Tibial nerve (tissue), 3 donors: ENCODE measurements at regions not wholly inside any gene's neighbourhood (a gene's known extent, or its start where the extent isn't known, plus 50 kb on each side); places are given as distances from the start of the nearest gene placed in this dataset.

ENCODE experiments used
- POLR2A ChIP-seq, 2 donors: fragments of 450-650 bp; IDR thresholded peaks; one replicate each; pipeline ENCODE4 v1.6.1; 2017; ENCODE audit warnings: antibody characterized with exemption in 2 of 2, mild to moderate bottlenecking in 2 of 2, moderate library complexity in 2 of 2
- TF ChIP-seq, protein P1 (sequence below), 5 experiments: fragments of 200-600 bp in 3 of 5; fragments of 450-650 bp in 2 of 5; sonication (generic) in 3 of 5; IDR thresholded peaks; one replicate each; pipeline ENCODE4 v1.5.1; 2016 to 2019; ENCODE audit warnings: antibody characterized with exemption in 5 of 5, mild to moderate bottlenecking in 3 of 5, moderate library complexity in 2 of 5

DNA sequence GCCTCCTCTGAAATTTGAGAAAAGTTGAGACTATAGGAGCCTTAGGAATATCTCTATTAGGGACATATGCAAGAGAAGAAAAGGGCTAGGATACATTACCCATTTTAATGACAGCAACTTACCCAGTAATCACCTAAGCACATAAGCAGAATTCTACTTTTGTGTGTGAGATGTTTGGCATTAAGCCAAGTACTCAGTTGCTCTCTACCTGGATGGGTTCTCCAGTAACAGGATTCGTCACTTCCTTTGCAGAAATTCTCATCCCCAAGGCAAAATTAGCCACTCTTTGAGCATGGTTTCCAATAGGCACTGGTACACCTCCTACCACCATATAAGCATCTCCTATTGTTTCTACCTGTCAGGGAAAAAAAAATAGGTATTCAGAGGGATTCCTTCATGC is 95.1 kb downstream of the C13orf42 start:
- TF ChIP-seq, protein P1, sequence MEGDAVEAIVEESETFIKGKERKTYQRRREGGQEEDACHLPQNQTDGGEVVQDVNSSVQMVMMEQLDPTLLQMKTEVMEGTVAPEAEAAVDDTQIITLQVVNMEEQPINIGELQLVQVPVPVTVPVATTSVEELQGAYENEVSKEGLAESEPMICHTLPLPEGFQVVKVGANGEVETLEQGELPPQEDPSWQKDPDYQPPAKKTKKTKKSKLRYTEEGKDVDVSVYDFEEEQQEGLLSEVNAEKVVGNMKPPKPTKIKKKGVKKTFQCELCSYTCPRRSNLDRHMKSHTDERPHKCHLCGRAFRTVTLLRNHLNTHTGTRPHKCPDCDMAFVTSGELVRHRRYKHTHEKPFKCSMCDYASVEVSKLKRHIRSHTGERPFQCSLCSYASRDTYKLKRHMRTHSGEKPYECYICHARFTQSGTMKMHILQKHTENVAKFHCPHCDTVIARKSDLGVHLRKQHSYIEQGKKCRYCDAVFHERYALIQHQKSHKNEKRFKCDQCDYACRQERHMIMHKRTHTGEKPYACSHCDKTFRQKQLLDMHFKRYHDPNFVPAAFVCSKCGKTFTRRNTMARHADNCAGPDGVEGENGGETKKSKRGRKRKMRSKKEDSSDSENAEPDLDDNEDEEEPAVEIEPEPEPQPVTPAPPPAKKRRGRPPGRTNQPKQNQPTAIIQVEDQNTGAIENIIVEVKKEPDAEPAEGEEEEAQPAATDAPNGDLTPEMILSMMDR (IDR thresholded peaks at IDR 0.05): no peak
- TF ChIP-seq POLR2A (IDR thresholded peaks at IDR 0.05): no peak
